GM12891 (cell line): ENCODE measurements at regions not wholly inside any gene's neighbourhood (a gene's known extent, or its start where the extent isn't known, plus 50 kb on each side); places are given as distances from the start of the nearest gene placed in this dataset.

Source experiments
- DNase-seq: peaks from one replicate; pipeline ENCODE4 v3.0.0; 2011; ENCODE audit warnings: low spot score; ENCODE audit not compliant: insufficient read length
- FAIRE-seq: peaks from 2 replicates; lab custom pipeline; 2011; peaks lifted over from hg19 to GRCh38; lab: Jason Lieb, UNC
- PAX5 ChIP-seq: IDR thresholded peaks from 2 replicates; pipeline ENCODE4 v1.6.1; 2011; ENCODE audit warnings: low read length, moderate library complexity, mild to moderate bottlenecking; ENCODE audit not compliant: insufficient read depth, severe bottlenecking
- POLR2A ChIP-seq: IDR thresholded peaks from 2 replicates; pipeline ENCODE4 v1.6.1; 2011; ENCODE audit warnings: low read depth, low read length, control low read depth
- POLR2AphosphoS5 ChIP-seq: IDR thresholded peaks from 2 replicates; pipeline ENCODE4 v1.6.1; 2011; ENCODE audit warnings: low read depth, low read length, control low read depth
- POU2F2 ChIP-seq: IDR thresholded peaks from 2 replicates; pipeline ENCODE4 v1.6.1; 2011; ENCODE audit warnings: low read depth, mild to moderate bottlenecking, control low read depth, low read length, moderate library complexity
- SPI1 ChIP-seq: IDR thresholded peaks from 2 replicates; pipeline ENCODE4 v1.6.1; 2011; ENCODE audit warnings: low read depth, low read length, control low read depth
- TAF1 ChIP-seq: IDR thresholded peaks from 2 replicates; pipeline ENCODE4 v1.6.1; 2011; ENCODE audit warnings: low read depth, low read length, control low read depth

GRCh38 chr5:51096859-51097258 is 286.4 kb upstream of the ISL1 start:
- DNase-seq: no peak
- FAIRE-seq: no peak
- TF ChIP-seq POLR2AphosphoS5 (no peak), PAX5 (no peak), TAF1 (no peak), POLR2A (no peak), POU2F2 (no peak), SPI1 (no peak)

DNA sequence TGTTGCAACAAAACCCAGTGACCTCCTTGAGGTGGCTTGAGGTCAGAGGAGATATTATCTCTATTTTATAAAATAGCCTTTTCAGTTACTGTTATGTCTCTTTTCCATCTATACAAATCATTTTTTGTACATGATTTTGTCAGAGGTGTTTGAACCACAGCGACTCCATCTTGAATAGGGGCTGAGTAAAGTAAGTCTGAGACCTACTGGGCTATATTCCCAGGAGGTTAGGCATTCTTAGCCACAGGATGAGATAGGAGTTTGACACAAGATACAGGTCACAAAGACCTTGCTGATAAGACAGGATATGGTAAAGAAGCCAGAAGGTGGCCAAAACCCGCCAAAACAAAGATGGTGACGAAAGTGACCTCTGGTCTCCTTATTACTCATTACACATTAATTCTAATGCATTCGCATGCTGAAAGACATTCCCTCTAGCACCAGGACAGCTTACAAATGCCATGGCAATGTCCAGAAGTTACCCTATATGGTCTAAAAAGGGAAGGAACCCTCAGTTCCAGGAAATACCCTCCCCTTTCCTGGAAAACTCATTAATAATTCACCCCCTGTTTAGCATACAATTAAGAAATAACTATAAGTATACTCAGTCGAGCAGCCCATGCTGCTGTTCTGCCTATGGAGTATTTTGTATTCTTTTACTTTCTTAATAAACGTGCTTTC is 283.9 kb upstream of the ISL1 start:
- TF ChIP-seq POLR2A (no peak), POLR2AphosphoS5 (no peak)
- FAIRE-seq (no peak), DNase-seq (no peak)

GRCh38 chr5:51104556-51104955 is 278.7 kb upstream of the ISL1 start:
- TF ChIP-seq POLR2A (no peak), POLR2AphosphoS5 (no peak), TAF1 (no peak), POU2F2 (no peak), PAX5 (no peak), SPI1 (no peak)
- FAIRE-seq (no peak), DNase-seq (no peak)

DNA sequence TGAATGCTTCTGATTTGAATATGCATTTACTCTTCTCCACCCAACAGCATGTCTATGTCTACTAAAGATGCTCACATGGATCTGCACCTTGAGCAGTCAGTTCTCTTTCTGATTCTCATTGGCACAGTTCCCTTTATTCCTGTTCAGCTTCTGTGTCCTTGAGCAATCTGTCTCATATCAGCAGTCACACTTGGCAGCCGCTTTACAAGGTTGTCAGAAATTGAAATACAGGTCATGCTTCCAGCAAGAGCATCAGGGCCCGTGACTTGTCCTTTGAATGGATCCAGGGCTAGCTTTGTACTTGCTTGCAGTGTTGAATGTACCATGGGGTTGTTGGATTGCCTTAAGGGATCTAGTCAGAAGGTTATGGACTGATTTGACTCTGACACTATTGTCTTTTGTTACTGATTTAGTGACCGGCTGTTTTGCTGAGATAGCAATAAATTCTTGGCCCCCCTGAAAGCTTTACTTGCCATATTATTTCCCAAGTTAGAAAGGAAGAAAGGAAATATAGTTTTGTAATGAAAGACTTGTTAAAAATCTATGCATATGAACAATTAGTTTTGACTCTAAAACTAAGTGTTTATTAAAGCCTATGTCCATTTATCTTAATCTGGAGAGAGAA is 273.4 kb upstream of the ISL1 start:
- DNase-seq (no peak), FAIRE-seq (no peak)
- no peak for TF ChIP-seq TAF1
- TF ChIP-seq POLR2AphosphoS5: no peak
- TF ChIP-seq POU2F2: no peak
- no peak for TF ChIP-seq SPI1
- TF ChIP-seq POLR2A: no peak
- no peak for TF ChIP-seq PAX5

DNA sequence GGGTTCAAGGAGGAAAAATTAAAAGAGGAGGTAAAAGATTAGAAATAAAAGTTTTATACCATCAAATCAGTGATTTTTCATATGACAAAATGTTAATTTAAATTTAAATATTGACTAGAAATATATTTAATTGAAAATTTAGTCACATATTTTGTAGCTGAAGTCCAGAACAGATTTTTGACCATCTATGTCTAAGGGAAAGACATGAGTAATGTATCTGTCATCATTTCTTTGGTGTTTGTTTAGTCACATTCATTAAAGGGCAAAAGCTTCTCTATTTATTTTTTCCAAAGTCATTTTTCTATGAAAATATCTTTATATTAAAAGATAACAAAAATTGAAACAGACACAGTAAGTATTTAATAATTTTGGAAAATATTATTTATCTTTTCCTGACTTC is 252.0 kb upstream of the ISL1 start:
- TF ChIP-seq PAX5 (no peak), TAF1 (no peak), POLR2A (no peak), POLR2AphosphoS5 (no peak), SPI1 (no peak), POU2F2 (no peak)
- FAIRE-seq: no peak

GRCh38 chr5:51138164-51138563 is 245.1 kb upstream of the ISL1 start:
- TF ChIP-seq POLR2AphosphoS5: no peak
- TF ChIP-seq SPI1: no peak
- TF ChIP-seq PAX5: no peak
- no peak for TF ChIP-seq POU2F2
- TF ChIP-seq POLR2A: no peak
- no peak for TF ChIP-seq TAF1
- DNase-seq (no peak), FAIRE-seq (no peak)

More for the DNA sequence above, 252.0 kb upstream of the ISL1 start:
- no peak for DNase-seq

DNA sequence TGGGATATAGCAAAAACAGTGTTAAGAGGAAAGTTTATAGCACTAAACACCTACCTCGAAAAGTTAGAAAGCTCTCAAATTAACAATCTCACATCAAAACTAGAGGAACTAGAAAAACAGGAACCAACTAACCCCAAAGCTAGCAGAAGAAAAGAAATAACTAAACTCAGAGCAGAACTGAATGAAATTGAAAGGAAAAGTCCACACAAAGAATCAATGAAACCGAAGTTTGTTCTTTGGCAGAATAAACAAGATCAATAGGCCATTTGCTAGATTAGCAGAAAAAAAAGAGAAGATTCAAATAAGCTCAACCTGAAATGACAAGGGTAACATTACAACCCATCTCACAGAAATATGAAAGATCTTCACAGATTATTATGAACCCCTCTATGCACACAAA is 234.8 kb upstream of the ISL1 start:
- no peak for FAIRE-seq
- DNase-seq: no peak
- TF ChIP-seq POLR2AphosphoS5 (no peak), SPI1 (no peak), POU2F2 (no peak), POLR2A (no peak), PAX5 (no peak), TAF1 (no peak)

GRCh38 chr5:51156222-51156621 is 227.0 kb upstream of the ISL1 start:
- no peak for TF ChIP-seq POLR2A
- TF ChIP-seq PAX5: no peak
- no peak for TF ChIP-seq POU2F2
- TF ChIP-seq POLR2AphosphoS5: no peak
- TF ChIP-seq TAF1: no peak
- no peak for TF ChIP-seq SPI1
- no peak for FAIRE-seq
- no peak for DNase-seq

- FAIRE-seq (no peak), DNase-seq (no peak)
- TF ChIP-seq PAX5 (no peak), POLR2A (no peak)
Observed at GRCh38 chr5:51156838-51157237, 226.4 kb upstream of the ISL1 start.

GRCh38 chr5:51159164-51159563 is 224.1 kb upstream of the ISL1 start:
- DNase-seq: no peak
- TF ChIP-seq TAF1: no peak
- no peak for TF ChIP-seq POLR2AphosphoS5
- FAIRE-seq: no peak
